HepG2 (cell line): ENCODE measurements at regions not wholly inside any gene's neighbourhood (a gene's known extent, or its start where the extent isn't known, plus 50 kb on each side); places are given as distances from the start of the nearest gene placed in this dataset.
A peak's percentile ranks its signal among the peaks of the same experiment; 100 is the strongest.

Experiments
- ATAC-seq: fragments of 200-7000 bp; cut with Tn5 transposase; 3 replicates; pipeline ENCODE4 v1.9.1; 2020; ENCODE audit warnings: mild to moderate bottlenecking, moderate library complexity
- BruUV-seq: library from RNA; stranded (reverse); fragments of 400-500 nt; replicated peaks from 2 replicates; lab custom pipeline; 2021; lab: Mats Ljungman, UMichigan
- CTCF ChIA-PET: fragments of 300-600 bp; formaldehyde crosslinking; extraction: SDS; loops from one replicate; lab custom pipeline; 2021; ENCODE audit warnings: low total read pairs, inconsistent platforms, low intra/inter-chr PET ratio; lab: Yijun Ruan, JAX
- POLR2A ChIA-PET: fragments of 350-600 bp; sonication (Branson Sonifier 250); formaldehyde crosslinking; loops from one replicate; lab custom pipeline; 2020; ENCODE audit warnings: antibody characterized with exemption, inconsistent platforms; lab: Yijun Ruan, JAX
- DNase-seq: peaks from one replicate; pipeline ENCODE4 v3.0.0-alpha.2; 2015; ENCODE audit warnings: low spot score
- FAIRE-seq: peaks from 3 replicates; lab custom pipeline; 2011; peaks lifted over from hg19 to GRCh38; lab: Jason Lieb, UNC
- H2AFZ ChIP-seq: one replicate; pipeline ENCODE4 v1.6.1; 2011; ENCODE audit warnings: low read length, inconsistent platforms
- H3K27ac ChIP-seq: fragments of 300-600 bp; 3 replicates; pipeline ENCODE4 v1.8.0; 2011; ENCODE audit warnings: mixed run types, mild to moderate bottlenecking, mixed read lengths, low read length, inconsistent platforms; ENCODE audit not compliant: insufficient read depth; ENCODE audit errors: extremely low read length
- H3K27me3 ChIP-seq, 2 experiments: fragments of 200-600 bp in 1 of 2; 2 replicates in 1 of 2; 3 replicates in 1 of 2; pipeline versions ENCODE4 v1.6.0 to v1.8.0; 2011; ENCODE audit warnings: low read length in 2 of 2, mild to moderate bottlenecking in 2 of 2, moderate library complexity in 2 of 2, inconsistent platforms in 1 of 2; ENCODE audit not compliant: insufficient read depth in 2 of 2, control insufficient read depth in 1 of 2
- H3K36me3 ChIP-seq, 2 experiments: fragments of 200-600 bp in 1 of 2; replicated peaks in 1 of 2; 2 replicates in 1 of 2; 3 replicates in 1 of 2; pipeline versions ENCODE4 v1.5.1 to v1.8.0; 2011; ENCODE audit warnings: low read length in 2 of 2, inconsistent platforms in 1 of 2; ENCODE audit not compliant: insufficient read depth in 2 of 2, control insufficient read depth in 1 of 2
- H3K4me1 ChIP-seq: 2 replicates; pipeline ENCODE4 v1.5.1; 2012; ENCODE audit warnings: low read length, inconsistent platforms; ENCODE audit not compliant: insufficient read depth
- H3K4me2 ChIP-seq: 2 replicates; pipeline ENCODE4 v1.6.0; 2011; ENCODE audit warnings: low read depth, low read length, inconsistent platforms
- H3K4me3 ChIP-seq, 3 experiments: fragments of 200-600 bp in 1 of 3; sonication (generic), shearing (Covaris generic) in 1 of 3; replicated peaks in 1 of 3; 2 replicates each; pipeline ENCODE4 v1.5.1; 2011 to 2016; ENCODE audit warnings: low read length in 3 of 3, inconsistent platforms in 2 of 3, low read depth in 2 of 3, mild to moderate bottlenecking in 2 of 3, control low read depth in 1 of 3, mixed read lengths in 1 of 3; ENCODE audit not compliant: insufficient read depth in 1 of 3
- H3K79me2 ChIP-seq: one replicate; pipeline ENCODE4 v1.6.1; 2011; ENCODE audit warnings: low read length, inconsistent platforms; ENCODE audit not compliant: insufficient read depth
- H3K9ac ChIP-seq: 2 replicates; pipeline ENCODE4 v1.6.0; 2011; ENCODE audit warnings: mild to moderate bottlenecking, low read depth, low read length, inconsistent platforms; ENCODE audit not compliant: insufficient read depth
- H3K9me3 ChIP-seq: 2 replicates; pipeline ENCODE4 v1.5.1; 2012; ENCODE audit warnings: mild to moderate bottlenecking, low read length
- H4K20me1 ChIP-seq: 2 replicates; pipeline ENCODE4 v1.6.0; 2011; ENCODE audit warnings: inconsistent platforms, mild to moderate bottlenecking, low read length, moderate library complexity; ENCODE audit not compliant: insufficient read depth
- HDAC1 ChIP-seq: sonication (generic); formaldehyde crosslinking; IDR thresholded peaks from 2 replicates; pipeline ENCODE4 v1.5.1; 2020; ENCODE audit warnings: mild to moderate bottlenecking, missing genetic modification reagents
- MAFF ChIP-seq: IDR thresholded peaks from 2 replicates; pipeline ENCODE4 v1.6.1; 2011; ENCODE audit warnings: low read depth, low read length, improper control_type of control experiment
- MAFK ChIP-seq, 2 experiments: IDR thresholded peaks in 1 of 2; conservative IDR thresholded peaks in 1 of 2; 2 replicates each; pipeline ENCODE4 v1.6.1; 2011; ENCODE audit warnings: improper control_type of control experiment in 2 of 2, low read length in 2 of 2
- POLR2AphosphoS5 ChIP-seq: IDR thresholded peaks from 2 replicates; pipeline ENCODE4 v1.6.1; 2012; ENCODE audit warnings: low read depth, low read length
- SOX13 ChIP-seq, 3 experiments: fragments of 450-650 bp in 1 of 3; sonication (generic) in 1 of 3; formaldehyde crosslinking in 1 of 3; IDR thresholded peaks in 2 of 3; conservative IDR thresholded peaks in 1 of 3; 2 replicates each; pipeline versions ENCODE4 v1.5.0 to v1.6.1; 2016 to 2020; ENCODE audit warnings: antibody characterized with exemption in 1 of 3, mild to moderate bottlenecking in 1 of 3, missing compliant biosample characterization in 1 of 3, missing genetic modification reagents in 1 of 3, moderate library complexity in 1 of 3
- ZNF264 ChIP-seq: sonication (generic); formaldehyde crosslinking; IDR thresholded peaks from 2 replicates; pipeline ENCODE4 v1.4.0; 2020; ENCODE audit warnings: missing genetic modification reagents
- WGBS: methylation state at CpG from one replicate; pipeline ENCODE4 v1.1.6; 2017; ENCODE audit warnings: low lambda C conversion rate; 5-methylcytosine and 5-hydroxymethylcytosine counted together
- in situ Hi-C: cut with HindIII; loops from 2 replicates; pipeline ENCODE4 v1.10.0; 2017; ENCODE audit warnings: low pct_unique_long_range_greater_than_20kb; ENCODE audit not compliant: extremely low pct_ligation_motif_present
- intact Hi-C: fragments of 100-400 bp; cut with micrococcal nuclease; formaldehyde crosslinking; loops from one replicate; pipeline ENCODE4 v1.10.0; 2022; ENCODE audit not compliant: unreplicated experiment
- TF ChIP-seq, protein P1 (sequence below): sonication (generic); formaldehyde crosslinking; IDR thresholded peaks from 2 replicates; pipeline ENCODE4 v1.4.0; 2020; ENCODE audit warnings: mild to moderate bottlenecking, missing genetic modification reagents
- TF ChIP-seq, protein P2 (sequence below): sonication (generic); formaldehyde crosslinking; IDR thresholded peaks from 2 replicates; pipeline ENCODE4 v1.9.0; 2021; ENCODE audit warnings: mild to moderate bottlenecking, missing genetic modification reagents
- TF ChIP-seq, protein P3 (sequence below): IDR thresholded peaks from 2 replicates; pipeline ENCODE4 v1.6.1; 2016; ENCODE audit warnings: low read depth, missing genetic modification reagents, missing compliant biosample characterization

DNA sequence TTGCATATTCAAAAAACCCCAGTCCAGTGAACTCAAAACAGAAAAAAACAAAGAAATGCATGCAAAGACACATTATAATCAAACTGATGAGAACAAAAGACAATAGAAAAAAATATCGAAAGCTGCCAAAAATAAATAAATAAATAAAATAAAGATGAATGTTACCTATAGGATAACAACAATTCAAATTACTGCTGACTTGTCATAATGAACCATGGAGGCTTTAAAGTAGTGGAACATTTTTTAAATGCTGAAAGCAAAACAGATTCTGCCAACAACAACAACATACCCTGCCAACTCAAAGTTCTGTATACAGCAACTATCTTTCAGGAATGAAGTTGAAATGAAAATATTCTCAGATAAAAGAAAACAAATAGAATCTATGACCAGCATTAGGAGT, 116.6 kb downstream of the CBLN1 start:
- DNase-seq = no peak
- Histone ChIP-seq H3K27me3 (no peaks in the 10 kb centered on the region), H3K79me2 (no peaks in the 10 kb centered on the region), H3K9ac (no peak overlapping the region), H3K4me1 (no peaks in the 10 kb centered on the region), H3K36me3 (no peaks in the 10 kb centered on the region), H3K4me2 (no peak overlapping the region), H4K20me1 (no peaks in the 10 kb centered on the region), H3K27ac (no peak overlapping the region), H2AFZ (no peak overlapping the region), H3K9me3 (no peaks in the 10 kb centered on the region), H3K4me3 (no peak overlapping the region)
- ATAC-seq = no peak
- 0% methylated on average over 1 of the region's 1 CpG for WGBS
- ChIA-PET POLR2A (no interaction called here), CTCF (no interaction called here)
- in situ Hi-C loops (no loop called here), intact Hi-C loops (no loop called here)
- TF ChIP-seq ZNF264 (CRISPR knock-in tag) = no peak
- TF ChIP-seq HDAC1 = no peak
- TF ChIP-seq POLR2AphosphoS5 = no peak
- TF ChIP-seq, protein P1, sequence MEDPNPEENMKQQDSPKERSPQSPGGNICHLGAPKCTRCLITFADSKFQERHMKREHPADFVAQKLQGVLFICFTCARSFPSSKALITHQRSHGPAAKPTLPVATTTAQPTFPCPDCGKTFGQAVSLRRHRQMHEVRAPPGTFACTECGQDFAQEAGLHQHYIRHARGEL (CRISPR knock-in tag) = no peak
- TF ChIP-seq MAFK (conservative IDR thresholded peaks at IDR 0.05 in 1 of 2, IDR thresholded peaks at IDR 0.05 in 1 of 2; ENCODE audit: low read length in 2 of 2) = peak; percentile 82 to 87
- no peak for TF ChIP-seq SOX13 (IDR thresholded peaks at IDR 0.05)
- no peak for TF ChIP-seq SOX13 (CRISPR knock-in tag; conservative IDR thresholded peaks at IDR 0.05 in 1 of 2, IDR thresholded peaks at IDR 0.05 in 1 of 2)
- peak; percentile 80 for TF ChIP-seq MAFF
- TF ChIP-seq, protein P2, sequence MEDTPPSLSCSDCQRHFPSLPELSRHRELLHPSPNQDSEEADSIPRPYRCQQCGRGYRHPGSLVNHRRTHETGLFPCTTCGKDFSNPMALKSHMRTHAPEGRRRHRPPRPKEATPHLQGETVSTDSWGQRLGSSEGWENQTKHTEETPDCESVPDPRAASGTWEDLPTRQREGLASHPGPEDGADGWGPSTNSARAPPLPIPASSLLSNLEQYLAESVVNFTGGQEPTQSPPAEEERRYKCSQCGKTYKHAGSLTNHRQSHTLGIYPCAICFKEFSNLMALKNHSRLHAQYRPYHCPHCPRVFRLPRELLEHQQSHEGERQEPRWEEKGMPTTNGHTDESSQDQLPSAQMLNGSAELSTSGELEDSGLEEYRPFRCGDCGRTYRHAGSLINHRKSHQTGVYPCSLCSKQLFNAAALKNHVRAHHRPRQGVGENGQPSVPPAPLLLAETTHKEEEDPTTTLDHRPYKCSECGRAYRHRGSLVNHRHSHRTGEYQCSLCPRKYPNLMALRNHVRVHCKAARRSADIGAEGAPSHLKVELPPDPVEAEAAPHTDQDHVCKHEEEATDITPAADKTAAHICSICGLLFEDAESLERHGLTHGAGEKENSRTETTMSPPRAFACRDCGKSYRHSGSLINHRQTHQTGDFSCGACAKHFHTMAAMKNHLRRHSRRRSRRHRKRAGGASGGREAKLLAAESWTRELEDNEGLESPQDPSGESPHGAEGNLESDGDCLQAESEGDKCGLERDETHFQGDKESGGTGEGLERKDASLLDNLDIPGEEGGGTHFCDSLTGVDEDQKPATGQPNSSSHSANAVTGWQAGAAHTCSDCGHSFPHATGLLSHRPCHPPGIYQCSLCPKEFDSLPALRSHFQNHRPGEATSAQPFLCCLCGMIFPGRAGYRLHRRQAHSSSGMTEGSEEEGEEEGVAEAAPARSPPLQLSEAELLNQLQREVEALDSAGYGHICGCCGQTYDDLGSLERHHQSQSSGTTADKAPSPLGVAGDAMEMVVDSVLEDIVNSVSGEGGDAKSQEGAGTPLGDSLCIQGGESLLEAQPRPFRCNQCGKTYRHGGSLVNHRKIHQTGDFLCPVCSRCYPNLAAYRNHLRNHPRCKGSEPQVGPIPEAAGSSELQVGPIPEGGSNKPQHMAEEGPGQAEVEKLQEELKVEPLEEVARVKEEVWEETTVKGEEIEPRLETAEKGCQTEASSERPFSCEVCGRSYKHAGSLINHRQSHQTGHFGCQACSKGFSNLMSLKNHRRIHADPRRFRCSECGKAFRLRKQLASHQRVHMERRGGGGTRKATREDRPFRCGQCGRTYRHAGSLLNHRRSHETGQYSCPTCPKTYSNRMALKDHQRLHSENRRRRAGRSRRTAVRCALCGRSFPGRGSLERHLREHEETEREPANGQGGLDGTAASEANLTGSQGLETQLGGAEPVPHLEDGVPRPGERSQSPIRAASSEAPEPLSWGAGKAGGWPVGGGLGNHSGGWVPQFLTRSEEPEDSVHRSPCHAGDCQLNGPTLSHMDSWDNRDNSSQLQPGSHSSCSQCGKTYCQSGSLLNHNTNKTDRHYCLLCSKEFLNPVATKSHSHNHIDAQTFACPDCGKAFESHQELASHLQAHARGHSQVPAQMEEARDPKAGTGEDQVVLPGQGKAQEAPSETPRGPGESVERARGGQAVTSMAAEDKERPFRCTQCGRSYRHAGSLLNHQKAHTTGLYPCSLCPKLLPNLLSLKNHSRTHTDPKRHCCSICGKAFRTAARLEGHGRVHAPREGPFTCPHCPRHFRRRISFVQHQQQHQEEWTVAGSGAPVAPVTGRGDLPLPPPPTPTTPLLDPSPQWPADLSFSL (CRISPR knock-in tag) = no peak
- TF ChIP-seq, protein P3, sequence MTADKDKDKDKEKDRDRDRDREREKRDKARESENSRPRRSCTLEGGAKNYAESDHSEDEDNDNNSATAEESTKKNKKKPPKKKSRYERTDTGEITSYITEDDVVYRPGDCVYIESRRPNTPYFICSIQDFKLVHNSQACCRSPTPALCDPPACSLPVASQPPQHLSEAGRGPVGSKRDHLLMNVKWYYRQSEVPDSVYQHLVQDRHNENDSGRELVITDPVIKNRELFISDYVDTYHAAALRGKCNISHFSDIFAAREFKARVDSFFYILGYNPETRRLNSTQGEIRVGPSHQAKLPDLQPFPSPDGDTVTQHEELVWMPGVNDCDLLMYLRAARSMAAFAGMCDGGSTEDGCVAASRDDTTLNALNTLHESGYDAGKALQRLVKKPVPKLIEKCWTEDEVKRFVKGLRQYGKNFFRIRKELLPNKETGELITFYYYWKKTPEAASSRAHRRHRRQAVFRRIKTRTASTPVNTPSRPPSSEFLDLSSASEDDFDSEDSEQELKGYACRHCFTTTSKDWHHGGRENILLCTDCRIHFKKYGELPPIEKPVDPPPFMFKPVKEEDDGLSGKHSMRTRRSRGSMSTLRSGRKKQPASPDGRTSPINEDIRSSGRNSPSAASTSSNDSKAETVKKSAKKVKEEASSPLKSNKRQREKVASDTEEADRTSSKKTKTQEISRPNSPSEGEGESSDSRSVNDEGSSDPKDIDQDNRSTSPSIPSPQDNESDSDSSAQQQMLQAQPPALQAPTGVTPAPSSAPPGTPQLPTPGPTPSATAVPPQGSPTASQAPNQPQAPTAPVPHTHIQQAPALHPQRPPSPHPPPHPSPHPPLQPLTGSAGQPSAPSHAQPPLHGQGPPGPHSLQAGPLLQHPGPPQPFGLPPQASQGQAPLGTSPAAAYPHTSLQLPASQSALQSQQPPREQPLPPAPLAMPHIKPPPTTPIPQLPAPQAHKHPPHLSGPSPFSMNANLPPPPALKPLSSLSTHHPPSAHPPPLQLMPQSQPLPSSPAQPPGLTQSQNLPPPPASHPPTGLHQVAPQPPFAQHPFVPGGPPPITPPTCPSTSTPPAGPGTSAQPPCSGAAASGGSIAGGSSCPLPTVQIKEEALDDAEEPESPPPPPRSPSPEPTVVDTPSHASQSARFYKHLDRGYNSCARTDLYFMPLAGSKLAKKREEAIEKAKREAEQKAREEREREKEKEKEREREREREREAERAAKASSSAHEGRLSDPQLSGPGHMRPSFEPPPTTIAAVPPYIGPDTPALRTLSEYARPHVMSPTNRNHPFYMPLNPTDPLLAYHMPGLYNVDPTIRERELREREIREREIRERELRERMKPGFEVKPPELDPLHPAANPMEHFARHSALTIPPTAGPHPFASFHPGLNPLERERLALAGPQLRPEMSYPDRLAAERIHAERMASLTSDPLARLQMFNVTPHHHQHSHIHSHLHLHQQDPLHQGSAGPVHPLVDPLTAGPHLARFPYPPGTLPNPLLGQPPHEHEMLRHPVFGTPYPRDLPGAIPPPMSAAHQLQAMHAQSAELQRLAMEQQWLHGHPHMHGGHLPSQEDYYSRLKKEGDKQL (CRISPR knock-in tag) = no peak
- no peak for FAIRE-seq
- BruUV-seq = no TSS peak
